RWPE2 (cell line): ENCODE measurements at regions not wholly inside any gene's neighbourhood (a gene's known extent, or its start where the extent isn't known, plus 50 kb on each side); places are given as distances from the start of the nearest gene placed in this dataset.
"Not testable (repeated sequence)": the region's sequence is repeated elsewhere in the genome, so short reads cannot be mapped to it uniquely, and the experiment has no call there.

ENCODE experiments used
- ATAC-seq: fragments of 200-7000 bp; cut with Tn5 transposase; 3 replicates; pipeline ENCODE4 v1.9.1; 2021; ENCODE audit warnings: low read depth
- DNase-seq: peaks from one replicate; pipeline ENCODE4 v3.0.0-alpha.2; 2020; ENCODE audit warnings: low spot score
- H3K27ac ChIP-seq: fragments of 450-650 bp; 2 replicates; pipeline ENCODE4 v1.5.1; 2017; ENCODE audit warnings: mild to moderate bottlenecking; ENCODE audit not compliant: poor library complexity, severe bottlenecking
- H3K27me3 ChIP-seq: fragments of 250-450 bp; sonication (Bioruptor Pico); 2 replicates; pipeline ENCODE4 v1.5.1; 2021; ENCODE audit warnings: mild to moderate bottlenecking, moderate library complexity; ENCODE audit not compliant: insufficient read depth, poor library complexity, severe bottlenecking
- H3K36me3 ChIP-seq: fragments of 250-450 bp; sonication (Bioruptor Pico); 2 replicates; pipeline ENCODE4 v1.5.1; 2020; ENCODE audit warnings: low read depth, mild to moderate bottlenecking, moderate library complexity
- H3K4me1 ChIP-seq: fragments of 250-450 bp; sonication (Bioruptor Pico); 2 replicates; pipeline ENCODE4 v1.5.1; 2021; ENCODE audit warnings: mild to moderate bottlenecking, moderate library complexity; ENCODE audit not compliant: insufficient read depth, poor library complexity, severe bottlenecking
- H3K4me3 ChIP-seq: fragments of 250-450 bp; sonication (Bioruptor Pico); 2 replicates; pipeline ENCODE4 v1.5.1; 2021; ENCODE audit warnings: mild to moderate bottlenecking, moderate library complexity; ENCODE audit not compliant: severe bottlenecking
- H3K9me3 ChIP-seq: fragments of 250-450 bp; sonication (Bioruptor Pico); 2 replicates; pipeline ENCODE4 v1.5.1; 2021; ENCODE audit warnings: mild to moderate bottlenecking, moderate library complexity; ENCODE audit not compliant: severe bottlenecking
- TF ChIP-seq, protein P1 (sequence below): fragments of 450-650 bp; IDR thresholded peaks from one replicate; pipeline ENCODE4 v1.5.1; 2017; ENCODE audit warnings: mild to moderate bottlenecking, moderate library complexity; ENCODE audit not compliant: poor library complexity, severe bottlenecking

DNA sequence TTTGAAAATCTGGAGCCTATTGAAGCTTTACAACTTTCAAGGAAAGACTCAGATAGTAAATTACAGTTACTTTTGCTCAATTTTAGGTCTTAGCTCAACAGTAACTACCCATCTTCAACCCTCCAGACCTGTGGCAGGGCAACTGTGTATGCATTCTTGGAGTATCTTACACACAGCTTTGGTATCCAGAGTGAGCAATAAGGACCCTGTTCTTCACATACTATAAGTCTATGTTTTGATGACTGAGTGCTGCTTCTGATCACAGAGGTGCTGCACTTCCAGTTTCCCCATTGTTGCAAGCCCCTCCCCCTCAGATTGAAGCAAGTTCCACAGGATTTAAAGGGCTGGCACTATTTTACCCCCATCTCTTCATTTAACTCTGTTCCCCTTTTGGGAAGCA, 737.4 kb upstream of the GRAMD2B start:
- Histone ChIP-seq H3K27ac (no peak overlapping the region), H3K4me3 (no peak overlapping the region), H3K27me3 (no peaks in the 10 kb centered on the region), H3K4me1 (no peaks in the 10 kb centered on the region), H3K9me3 (no peaks in the 10 kb centered on the region), H3K36me3 (no peaks in the 10 kb centered on the region)
- TF ChIP-seq, protein P1, sequence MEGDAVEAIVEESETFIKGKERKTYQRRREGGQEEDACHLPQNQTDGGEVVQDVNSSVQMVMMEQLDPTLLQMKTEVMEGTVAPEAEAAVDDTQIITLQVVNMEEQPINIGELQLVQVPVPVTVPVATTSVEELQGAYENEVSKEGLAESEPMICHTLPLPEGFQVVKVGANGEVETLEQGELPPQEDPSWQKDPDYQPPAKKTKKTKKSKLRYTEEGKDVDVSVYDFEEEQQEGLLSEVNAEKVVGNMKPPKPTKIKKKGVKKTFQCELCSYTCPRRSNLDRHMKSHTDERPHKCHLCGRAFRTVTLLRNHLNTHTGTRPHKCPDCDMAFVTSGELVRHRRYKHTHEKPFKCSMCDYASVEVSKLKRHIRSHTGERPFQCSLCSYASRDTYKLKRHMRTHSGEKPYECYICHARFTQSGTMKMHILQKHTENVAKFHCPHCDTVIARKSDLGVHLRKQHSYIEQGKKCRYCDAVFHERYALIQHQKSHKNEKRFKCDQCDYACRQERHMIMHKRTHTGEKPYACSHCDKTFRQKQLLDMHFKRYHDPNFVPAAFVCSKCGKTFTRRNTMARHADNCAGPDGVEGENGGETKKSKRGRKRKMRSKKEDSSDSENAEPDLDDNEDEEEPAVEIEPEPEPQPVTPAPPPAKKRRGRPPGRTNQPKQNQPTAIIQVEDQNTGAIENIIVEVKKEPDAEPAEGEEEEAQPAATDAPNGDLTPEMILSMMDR, result no peak
- DNase-seq (no peak), ATAC-seq (no peak)

DNA sequence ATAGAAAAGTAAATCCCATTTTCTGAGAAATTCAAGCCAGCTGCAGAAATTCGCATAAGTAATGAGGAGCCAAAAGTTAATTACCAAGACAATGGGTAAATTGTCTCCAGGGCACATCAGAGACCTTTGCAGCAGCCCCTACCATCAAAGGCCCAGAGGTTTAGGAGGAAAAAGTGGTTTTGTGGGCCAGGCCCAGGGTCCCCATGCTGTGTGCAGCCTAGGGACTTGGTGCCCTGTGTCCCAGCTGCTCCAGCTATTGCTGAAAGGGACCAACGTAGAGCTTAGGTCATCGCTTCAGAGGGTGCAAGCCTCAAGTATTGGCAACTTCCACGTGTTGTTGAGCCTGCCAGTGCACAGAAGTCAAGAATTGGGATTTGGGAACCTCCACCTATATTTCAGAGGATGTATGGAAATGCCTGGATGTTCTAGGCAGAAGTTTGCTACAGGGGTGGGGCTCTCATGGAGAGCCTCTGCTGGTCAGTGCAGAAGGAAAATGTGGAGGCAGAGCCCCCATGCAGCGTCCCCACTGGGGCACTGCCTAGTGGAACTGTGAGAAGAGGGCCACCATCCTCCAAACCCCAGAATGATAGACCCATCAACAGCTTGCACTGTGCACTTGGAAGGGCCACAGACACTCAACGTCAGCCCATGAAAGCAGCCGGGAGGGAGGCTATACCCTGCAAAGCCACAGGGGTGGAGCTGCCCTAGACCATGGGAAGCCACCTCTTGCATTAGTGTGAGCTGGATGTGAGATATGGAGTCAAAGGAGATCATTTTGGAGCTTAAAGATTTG, 731.3 kb upstream of the GRAMD2B start:
- H3K27ac ChIP-seq, H3K36me3 ChIP-seq, H3K4me1 ChIP-seq, H3K27me3 ChIP-seq, H3K4me3 ChIP-seq, H3K9me3 ChIP-seq, ATAC-seq, DNase-seq: not testable (repeated sequence)

DNA sequence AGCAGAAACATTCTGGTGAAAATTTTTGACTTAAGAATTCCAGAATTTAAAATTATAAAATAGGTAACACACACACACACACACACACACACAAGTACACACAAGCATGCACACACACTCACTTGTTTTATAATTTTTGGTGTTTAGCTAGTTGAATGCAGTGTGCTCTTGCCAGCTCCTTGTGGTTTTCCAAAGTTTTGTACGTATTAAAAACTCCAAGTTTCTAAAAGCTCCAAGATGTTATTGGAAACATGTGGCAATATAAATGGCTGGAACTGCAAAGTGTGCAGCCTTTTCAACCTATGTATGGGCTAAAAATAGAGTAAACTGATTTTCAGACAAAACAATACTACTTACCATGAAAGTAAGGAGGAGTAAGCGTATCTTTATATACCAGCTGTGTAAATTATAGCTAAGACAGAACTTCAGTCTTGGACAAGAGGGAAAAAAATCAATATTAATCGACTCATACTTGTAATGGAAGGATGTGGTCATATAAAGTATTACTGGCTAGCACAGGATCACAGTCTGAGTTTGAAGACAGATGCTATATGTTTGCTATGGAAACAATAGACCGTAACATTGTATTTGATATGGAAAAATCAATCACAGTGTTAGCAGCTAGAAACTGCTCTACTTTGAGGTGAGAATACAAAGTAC, 727.1 kb upstream of the GRAMD2B start:
- Histone ChIP-seq H3K27me3 (no peaks in the 10 kb centered on the region), H3K36me3 (no peaks in the 10 kb centered on the region), H3K4me1 (peaks cover 12% of the 10 kb centered on the region), H3K4me3 (no peak overlapping the region), H3K9me3 (no peaks in the 10 kb centered on the region), H3K27ac (peak overlapping the region; percentile 28)
- TF ChIP-seq, protein P1, result no peak
- ATAC-seq (peak; percentile 20; the same call in 1 of the 3 replicates), DNase-seq (no peak)

DNA sequence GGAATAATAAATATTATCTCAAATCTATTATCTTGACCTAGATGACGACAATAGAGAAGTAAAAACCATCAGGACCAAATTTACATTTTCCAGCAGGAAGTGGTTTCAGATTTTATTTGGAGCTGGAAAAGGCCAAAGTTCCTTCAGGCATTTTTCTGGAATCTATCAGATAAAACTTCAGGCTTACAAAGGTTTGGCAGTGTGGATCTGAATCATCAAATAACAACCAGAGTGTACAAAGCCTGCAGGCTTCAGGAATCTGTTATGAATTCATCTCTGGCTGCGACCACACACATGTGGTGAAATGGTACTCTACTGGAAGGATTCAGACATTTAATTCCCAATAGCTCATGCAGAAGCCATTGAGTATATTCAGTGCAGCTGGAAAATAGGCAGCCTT, 726.4 kb upstream of the GRAMD2B start:
- Histone ChIP-seq H3K27ac (peak overlapping the region; percentile 28), H3K4me3 (no peak overlapping the region), H3K36me3 (no peaks in the 10 kb centered on the region), H3K27me3 (no peaks in the 10 kb centered on the region), H3K9me3 (no peaks in the 10 kb centered on the region), H3K4me1 (peaks cover 12% of the 10 kb centered on the region)
- TF ChIP-seq, protein P1, result no peak
- ATAC-seq (peak; percentile 95), DNase-seq (no peak)

DNA sequence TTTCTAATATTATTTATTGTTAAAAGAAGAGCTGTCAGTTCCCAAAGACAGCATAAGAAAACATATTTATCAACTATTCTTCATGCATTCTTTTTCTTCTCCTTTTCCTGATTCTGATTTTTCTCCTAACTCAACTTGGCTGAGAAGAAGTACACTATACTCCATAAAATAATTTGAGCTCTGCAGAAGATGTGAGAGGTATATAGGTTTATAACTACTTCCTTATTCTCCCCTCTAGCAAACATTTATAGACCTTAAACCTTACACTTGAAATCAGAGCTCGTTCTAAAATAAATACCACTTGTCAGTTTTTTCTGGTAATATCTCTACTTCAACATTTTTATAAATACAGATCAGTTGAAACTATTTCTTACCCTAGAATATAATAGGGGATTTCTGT, 724.8 kb upstream of the GRAMD2B start:
- Histone ChIP-seq H3K27me3 (no peaks in the 10 kb centered on the region), H3K36me3 (no peaks in the 10 kb centered on the region), H3K4me1 (peaks cover 12% of the 10 kb centered on the region), H3K4me3 (no peak overlapping the region), H3K27ac (no peak overlapping the region), H3K9me3 (no peaks in the 10 kb centered on the region)
- ATAC-seq, result no peak
- TF ChIP-seq, protein P1, result no peak
- DNase-seq, result no peak
